ENCODE measurements at regions not wholly inside any gene's neighbourhood (a gene's known extent, or its start where the extent isn't known, plus 50 kb on each side); places are given as distances from the start of the nearest gene placed in this dataset.

DNA sequence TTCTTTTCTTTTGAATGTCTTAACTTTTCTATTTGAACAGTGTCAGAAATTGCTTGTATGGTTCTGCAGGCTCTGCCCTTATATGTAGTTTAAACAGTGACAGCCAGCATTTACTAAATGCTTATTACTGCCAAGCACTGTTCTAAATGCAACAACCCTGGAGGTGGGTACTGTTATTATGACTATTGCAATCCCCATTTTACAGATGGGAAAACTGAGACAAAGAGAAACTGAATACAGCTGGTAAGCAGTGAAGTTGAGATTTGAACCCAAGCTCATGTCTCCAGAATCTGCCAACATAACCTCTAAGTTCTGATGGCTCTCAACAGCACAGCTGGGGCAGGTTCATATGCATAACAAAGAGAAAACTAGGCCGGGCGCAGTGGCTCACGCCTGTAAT lies 105.7 kb upstream of the GATA6 start:
- no peak for ATAC-seq
- 88 to 96% (median 93%) methylated on average over 3 of the region's 3 CpGs for WGBS, 4 donors
- no peaks in the 10 kb centered on the region for H3K27me3 ChIP-seq

DNA sequence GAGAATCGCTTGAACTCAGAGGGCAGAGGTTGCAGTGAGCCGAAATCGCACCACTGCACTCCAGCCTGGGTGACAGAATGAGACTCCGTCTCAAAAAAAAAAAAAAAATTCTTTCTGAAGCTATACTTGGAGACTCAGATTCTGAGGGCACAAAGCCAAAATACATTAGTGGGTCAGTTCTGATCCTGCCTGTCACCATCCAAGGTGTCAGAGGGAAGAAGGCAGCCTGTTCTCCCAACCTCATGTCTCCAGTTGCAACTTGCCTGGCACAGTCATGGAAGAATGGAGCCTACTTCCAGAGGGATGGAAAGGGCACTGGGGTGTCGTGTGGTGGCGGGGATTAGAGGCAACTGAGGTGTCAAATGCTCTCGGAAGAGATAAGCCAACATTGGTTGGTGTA lies 104.8 kb upstream of the GATA6 start:
- H3K9me3 ChIP-seq, result no peaks in the 10 kb centered on the region
- no peak overlapping the region for H3K4me3 ChIP-seq
- 61 to 90% (median 77%) methylated on average over 7 of the region's 7 CpGs for WGBS, 4 donors
- no peak for ATAC-seq
- TF ChIP-seq, protein P1, sequence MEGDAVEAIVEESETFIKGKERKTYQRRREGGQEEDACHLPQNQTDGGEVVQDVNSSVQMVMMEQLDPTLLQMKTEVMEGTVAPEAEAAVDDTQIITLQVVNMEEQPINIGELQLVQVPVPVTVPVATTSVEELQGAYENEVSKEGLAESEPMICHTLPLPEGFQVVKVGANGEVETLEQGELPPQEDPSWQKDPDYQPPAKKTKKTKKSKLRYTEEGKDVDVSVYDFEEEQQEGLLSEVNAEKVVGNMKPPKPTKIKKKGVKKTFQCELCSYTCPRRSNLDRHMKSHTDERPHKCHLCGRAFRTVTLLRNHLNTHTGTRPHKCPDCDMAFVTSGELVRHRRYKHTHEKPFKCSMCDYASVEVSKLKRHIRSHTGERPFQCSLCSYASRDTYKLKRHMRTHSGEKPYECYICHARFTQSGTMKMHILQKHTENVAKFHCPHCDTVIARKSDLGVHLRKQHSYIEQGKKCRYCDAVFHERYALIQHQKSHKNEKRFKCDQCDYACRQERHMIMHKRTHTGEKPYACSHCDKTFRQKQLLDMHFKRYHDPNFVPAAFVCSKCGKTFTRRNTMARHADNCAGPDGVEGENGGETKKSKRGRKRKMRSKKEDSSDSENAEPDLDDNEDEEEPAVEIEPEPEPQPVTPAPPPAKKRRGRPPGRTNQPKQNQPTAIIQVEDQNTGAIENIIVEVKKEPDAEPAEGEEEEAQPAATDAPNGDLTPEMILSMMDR (IDR thresholded peaks at IDR 0.05), result no peak
- TF ChIP-seq POLR2A (IDR thresholded peaks at IDR 0.05), result no peak
- no peaks in the 10 kb centered on the region for H3K27me3 ChIP-seq
- H3K27ac ChIP-seq, result no peak overlapping the region
- intact Hi-C loops (cut with DNase I), result no loop called here
- DNase-seq, result no peak
- no peaks in the 10 kb centered on the region for H3K4me1 ChIP-seq
- H3K36me3 ChIP-seq, result no peaks in the 10 kb centered on the region

More for the DNA sequence above, 105.7 kb upstream of the GATA6 start:
- H3K36me3 ChIP-seq, result no peaks in the 10 kb centered on the region
- no peak overlapping the region for H3K27ac ChIP-seq
- no peak overlapping the region for H3K4me3 ChIP-seq
- no peak for DNase-seq
- no peaks in the 10 kb centered on the region for H3K4me1 ChIP-seq
- no peaks in the 10 kb centered on the region for H3K9me3 ChIP-seq
- no peak for TF ChIP-seq POLR2A (IDR thresholded peaks at IDR 0.05)
- TF ChIP-seq, protein P1 (IDR thresholded peaks at IDR 0.05), result no peak
- intact Hi-C loops (cut with DNase I), result no loop called here

DNA sequence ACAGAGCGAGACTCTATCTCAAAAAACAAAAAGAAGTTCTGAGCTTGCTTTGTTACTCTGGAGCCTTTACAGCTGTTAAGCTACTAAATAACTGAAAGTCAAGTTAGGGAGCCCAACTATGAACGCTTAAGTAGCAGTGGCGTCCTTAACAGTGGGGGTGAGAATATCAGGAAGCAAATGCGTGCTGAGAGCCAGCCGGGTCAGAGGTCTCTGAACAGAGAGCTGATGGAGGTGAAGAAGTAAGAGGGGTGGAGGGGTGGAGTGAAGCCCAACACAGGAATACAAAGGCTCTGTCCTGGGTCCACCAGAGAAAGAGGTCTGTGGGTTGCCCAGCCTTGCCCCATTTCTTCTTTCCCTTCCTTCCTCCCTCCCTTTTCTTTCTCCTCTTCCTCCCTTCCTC lies 104.1 kb upstream of the GATA6 start:
- H3K4me3 ChIP-seq, result no peak overlapping the region
- no peaks in the 10 kb centered on the region for H3K4me1 ChIP-seq
- H3K27ac ChIP-seq, result no peak overlapping the region
- no peaks in the 10 kb centered on the region for H3K9me3 ChIP-seq
- no peaks in the 10 kb centered on the region for H3K36me3 ChIP-seq
- intact Hi-C loops (cut with DNase I), result no loop called here
- no peaks in the 10 kb centered on the region for H3K27me3 ChIP-seq
- TF ChIP-seq POLR2A (IDR thresholded peaks at IDR 0.05), result no peak
- TF ChIP-seq, protein P1 (IDR thresholded peaks at IDR 0.05), result no peak
- ATAC-seq (no peak), DNase-seq (no peak)
- 57 to 77% (median 66%) methylated on average over 5 of the region's 5 CpGs for WGBS, 4 donors

DNA sequence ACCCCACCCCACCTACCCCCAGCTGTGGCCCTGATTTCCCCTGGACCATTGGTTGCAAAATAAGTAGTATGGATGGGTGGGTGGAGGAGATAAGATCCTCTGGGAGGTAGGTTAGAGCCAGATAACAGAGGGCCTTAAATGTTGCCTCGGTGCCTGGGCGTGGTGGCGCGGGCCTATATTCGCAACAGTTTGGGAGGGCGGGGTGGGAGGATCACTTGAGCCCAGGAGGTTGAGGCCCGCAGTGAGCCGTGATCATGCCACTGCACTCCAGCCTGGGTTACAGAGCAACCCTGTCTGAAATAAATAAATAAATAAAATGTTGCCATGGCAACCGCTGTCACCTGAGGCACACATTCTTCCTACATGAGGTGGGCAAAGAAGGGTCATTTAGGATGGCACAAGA lies 103.3 kb upstream of the GATA6 start:
- no peaks in the 10 kb centered on the region for H3K36me3 ChIP-seq
- no peaks in the 10 kb centered on the region for H3K4me1 ChIP-seq
- H3K9me3 ChIP-seq, result no peaks in the 10 kb centered on the region
- H3K27ac ChIP-seq, result no peak overlapping the region
- whole genome bisulfite sequencing, 4 donors, result 82 to 88% (median 86%) methylated on average over 9 of the region's 9 CpGs
- DNase-seq (no peak), ATAC-seq (no peak)
- H3K27me3 ChIP-seq, result no peaks in the 10 kb centered on the region
- no peak overlapping the region for H3K4me3 ChIP-seq
- TF ChIP-seq, protein P1 (IDR thresholded peaks at IDR 0.05), result no peak
- no peak for TF ChIP-seq POLR2A (IDR thresholded peaks at IDR 0.05)
- intact Hi-C loops (cut with DNase I), result no loop called here
